ENCODE measurements at regions not wholly inside any gene's neighbourhood (a gene's known extent, or its start where the extent isn't known, plus 50 kb on each side); places are given as distances from the start of the nearest gene placed in this dataset.
"Not testable (repeated sequence)": the region's sequence is repeated elsewhere in the genome, so short reads cannot be mapped to it uniquely, and the experiment has no call there.

DNA sequence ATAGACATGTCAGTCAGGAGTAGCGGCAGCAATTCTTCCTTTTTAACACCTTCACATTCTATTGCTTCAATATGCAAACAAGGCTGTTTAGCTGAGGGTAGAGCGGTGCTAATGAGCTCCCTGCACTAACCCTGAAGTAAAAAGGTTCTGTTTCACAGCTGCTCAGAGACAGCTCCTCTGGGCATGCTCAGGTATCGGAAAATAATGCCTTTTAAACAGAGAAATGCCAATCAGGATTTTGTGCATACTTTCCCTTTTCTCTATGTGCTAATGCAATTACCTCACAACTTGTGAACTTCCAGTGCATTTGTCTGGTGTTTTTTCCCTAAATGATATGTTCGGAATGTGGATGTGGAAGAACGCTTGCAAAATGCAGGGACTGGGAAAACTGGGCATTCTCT is 307.7 kb upstream of the FZD8 start:
- FAIRE-seq: no peak
- DNase-seq (ENCODE audit: low spot score): no peak

DNA sequence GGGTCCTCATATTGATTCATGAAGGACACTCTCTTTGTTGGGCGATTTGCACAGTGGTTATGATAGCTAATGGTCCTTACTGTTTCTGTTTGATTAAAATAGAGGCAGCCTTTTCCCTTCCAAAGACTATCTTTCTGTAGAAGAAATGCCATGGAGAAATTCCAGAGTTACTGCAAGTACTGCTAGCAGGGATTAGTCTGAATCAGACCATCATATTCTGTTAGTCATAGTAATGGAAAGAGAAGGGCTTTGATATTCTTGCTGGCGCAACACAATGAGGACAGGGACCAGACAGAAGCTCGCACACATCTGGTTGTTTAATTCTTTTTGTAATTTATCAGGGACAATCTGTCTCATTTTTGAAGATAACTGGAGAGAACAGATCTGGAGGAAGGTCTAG is 304.5 kb upstream of the FZD8 start:
- FAIRE-seq (no peak), DNase-seq (ENCODE audit: low spot score) (no peak)

DNA sequence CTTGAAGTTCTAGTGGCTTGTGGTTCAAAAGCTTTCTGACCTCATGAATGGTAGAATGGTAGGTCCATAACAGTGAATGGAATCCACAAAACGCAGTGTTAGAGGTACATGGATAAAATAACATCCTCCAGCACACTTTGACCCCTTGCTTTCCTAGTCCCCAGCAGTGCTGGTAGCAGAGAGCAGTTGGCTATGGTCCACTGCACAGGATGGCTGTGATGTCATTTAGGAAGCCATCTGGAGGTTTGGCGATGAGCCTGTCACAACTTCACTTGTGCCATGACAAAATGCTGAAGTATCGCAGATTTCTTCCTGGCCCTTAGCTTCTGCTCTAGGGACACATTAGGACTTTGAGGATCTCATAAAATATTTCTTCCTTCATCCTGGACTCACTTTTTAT is 300.0 kb upstream of the FZD8 start:
- no peak for FAIRE-seq
- no peak for DNase-seq (ENCODE audit: low spot score)

DNA sequence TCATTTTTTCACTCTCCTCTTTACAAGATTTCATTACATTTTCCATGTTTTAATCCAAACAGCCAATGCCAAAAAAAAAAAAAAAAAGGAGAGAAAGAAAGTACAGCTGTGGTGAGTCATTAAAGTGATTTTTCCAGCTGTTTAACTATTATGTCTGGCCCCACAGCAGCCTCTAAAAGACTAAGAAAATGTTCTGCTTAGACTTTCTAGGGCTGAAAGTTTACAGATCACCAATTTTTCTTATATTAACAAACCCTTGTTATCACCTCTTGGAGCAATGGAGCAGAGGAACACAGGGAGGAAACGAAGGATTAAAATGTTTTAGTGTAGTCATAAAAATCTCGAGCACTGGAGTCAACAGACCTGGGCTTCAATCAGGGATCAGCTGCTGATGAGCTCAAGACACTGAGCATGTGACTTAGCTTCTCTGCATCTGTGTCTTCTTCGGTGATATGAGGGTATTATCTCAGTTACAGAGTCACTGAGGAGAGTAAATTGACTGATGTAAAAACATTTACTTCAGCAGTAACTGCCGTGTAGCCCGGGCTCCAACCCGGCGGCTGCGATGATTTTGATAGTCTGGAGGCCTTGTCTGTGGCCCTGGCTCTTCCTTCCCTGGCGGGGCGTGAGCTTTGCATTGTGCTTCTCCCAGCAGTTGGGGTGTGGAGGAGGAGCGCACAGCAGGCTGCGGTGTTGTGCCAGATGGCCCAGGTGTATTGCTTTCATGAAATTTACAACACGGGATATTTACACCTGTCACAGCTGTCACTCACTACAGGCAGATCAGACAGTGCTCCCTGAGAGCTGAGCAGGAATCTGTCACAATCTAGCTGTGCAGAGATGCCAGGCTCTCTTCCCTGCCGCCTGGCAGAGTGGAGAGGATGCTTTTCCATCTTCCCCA is 298.3 kb upstream of the FZD8 start:
- FAIRE-seq (no peak), DNase-seq (ENCODE audit: low spot score) (no peak)

DNA sequence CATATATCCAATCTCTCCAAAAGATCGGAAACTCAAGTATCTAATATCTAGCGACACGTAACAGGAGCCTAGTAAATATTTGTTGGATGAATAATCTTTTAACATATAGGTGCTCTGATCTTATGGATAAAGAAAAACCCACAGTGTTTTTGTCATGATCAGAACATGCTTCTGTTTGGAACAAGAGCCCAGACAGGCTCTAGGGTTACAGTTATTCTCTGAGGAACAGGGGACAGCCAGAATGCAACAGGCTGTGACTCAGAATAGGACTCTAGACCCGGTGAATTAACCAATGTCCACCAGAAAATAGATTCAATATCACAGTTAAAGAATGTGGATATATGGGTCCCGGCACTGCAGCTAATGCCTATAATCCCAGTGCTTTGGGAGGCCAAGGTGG is 296.1 kb upstream of the FZD8 start:
- DNase-seq (ENCODE audit: low spot score): no peak
- no peak for FAIRE-seq

DNA sequence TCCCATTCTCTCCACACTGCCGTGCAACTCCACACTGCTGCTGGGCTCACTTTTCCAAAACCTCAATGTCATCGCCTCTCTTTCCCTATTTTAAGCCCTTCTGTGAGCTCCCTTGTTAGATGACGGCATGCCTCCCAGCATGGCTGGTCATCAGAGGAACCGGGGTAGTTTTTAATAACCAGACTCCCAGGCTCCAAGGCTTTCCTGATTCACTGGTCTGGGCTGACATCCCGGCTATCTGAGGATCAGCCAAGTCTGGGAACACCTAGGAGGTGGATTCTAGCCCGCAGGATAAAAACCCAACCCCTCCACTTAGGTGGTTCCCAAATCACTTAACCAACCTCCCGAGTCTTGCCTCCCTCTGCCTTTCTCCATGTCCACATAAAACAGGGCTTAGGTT is 295.4 kb upstream of the FZD8 start:
- DNase-seq (ENCODE audit: low spot score): no peak
- FAIRE-seq: no peak

DNA sequence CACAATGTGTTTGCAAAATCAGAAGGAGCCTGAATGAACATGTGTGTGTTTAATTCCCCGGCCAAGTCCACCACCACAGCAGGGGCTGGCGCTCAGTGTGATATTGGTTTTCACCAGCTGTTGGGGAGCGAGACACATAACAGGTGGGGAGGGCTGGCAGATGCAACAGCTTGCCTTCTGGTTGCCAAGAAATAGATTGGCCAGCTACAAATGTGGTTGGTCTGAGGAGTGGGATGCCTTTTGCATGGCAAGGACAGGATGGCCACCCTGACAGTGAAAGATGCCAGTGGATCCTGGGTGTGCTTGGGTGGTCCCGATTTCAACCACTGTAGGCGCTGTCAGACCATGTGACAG is 292.5 kb upstream of the FZD8 start:
- DNase-seq (ENCODE audit: low spot score) (no peak), FAIRE-seq (no peak)

DNA sequence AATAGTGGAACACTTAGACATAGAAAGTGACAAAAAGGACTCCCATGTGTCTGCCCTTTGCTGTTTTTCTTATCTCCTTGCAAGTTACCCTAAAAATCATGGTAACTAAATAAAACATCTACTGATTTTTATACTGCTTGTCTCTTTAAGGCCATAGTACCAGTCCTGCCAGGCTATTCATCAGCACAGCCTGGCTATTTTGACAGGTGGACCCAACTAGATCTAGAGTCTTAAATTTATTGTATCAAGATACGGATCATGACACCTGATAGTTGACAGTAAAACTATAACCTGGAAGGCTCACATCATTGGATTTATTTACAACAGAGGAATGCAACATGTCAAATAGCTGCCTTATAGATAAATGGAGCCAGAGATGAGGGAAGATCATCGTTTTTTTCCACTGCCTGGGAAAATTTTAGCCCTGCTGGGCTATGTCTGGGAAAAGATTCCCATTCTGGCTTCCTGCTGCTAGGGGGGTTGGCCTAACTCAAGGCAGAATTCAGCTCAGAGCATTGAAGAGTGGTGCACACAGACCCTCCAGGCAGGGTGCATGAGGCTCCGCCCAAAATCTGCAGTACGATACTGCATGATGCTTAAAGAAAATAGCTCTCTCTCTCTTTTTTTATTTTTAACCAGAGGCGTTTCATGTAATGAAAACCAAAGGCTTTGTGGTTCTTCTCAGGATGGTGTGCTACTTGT is 292.0 kb upstream of the FZD8 start:
- no peak for DNase-seq (ENCODE audit: low spot score)
- FAIRE-seq: no peak

DNA sequence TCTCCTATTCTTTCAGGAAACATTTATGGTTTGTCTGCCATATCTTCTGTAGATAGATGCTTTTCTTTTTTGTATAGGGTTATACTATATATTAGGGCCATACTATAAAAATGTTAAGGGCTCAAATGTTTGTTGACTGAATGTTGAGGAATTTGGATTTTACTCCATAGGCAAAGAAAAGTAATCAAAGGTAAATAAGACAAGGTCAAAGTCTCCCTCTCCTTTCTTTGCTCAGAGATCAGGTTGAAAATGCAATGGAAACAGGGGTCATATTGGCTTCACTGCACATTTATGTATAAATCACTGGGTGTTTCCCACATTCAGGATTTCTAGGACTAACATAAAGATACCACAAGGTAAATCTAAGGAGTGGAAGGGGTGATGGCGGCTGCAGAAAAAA is 291.4 kb upstream of the FZD8 start:
- DNase-seq (ENCODE audit: low spot score): no peak

DNA sequence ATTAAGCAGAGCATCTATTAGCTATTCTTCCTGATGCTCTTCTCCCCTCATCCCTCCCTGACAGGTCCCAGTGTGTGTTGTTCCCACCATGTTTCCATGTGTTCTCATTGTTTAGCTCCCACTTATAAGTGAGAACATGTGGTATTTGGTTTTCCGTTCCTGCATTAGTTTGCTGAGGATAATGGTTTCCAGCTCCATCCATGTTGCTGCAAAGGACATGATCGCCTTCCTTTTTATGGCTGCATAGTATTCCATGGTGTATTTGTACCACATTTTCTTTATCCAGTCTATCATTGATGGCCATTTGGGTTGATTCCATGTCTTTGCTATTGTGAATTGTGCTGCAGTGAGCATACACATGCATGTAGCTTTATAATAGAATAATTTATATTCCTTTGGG is 287.9 kb upstream of the FZD8 start:
- not testable (repeated sequence) for FAIRE-seq; DNase-seq (ENCODE audit: low spot score)

More for the DNA sequence above, 291.4 kb upstream of the FZD8 start:
- no peak for FAIRE-seq

DNA sequence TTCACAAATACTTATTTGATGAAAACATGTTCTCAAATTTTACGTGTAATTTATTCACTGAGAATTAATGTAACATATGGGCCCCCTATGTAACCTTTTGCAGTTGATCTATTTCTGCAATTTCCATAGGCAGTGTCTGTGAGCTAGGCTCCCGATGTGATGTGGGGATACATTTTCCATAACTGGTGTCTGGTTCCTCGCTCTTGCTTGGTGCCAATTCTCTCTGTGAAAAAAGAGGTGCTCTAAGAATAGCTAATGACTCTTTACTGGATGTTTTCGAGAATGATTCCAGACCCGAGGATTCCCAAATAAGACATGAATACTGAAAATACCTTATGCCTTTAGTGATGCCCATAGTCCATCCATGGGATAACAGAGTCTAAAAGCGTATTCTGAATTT is 286.7 kb upstream of the FZD8 start:
- DNase-seq (ENCODE audit: low spot score): no peak
- FAIRE-seq: no peak

DNA sequence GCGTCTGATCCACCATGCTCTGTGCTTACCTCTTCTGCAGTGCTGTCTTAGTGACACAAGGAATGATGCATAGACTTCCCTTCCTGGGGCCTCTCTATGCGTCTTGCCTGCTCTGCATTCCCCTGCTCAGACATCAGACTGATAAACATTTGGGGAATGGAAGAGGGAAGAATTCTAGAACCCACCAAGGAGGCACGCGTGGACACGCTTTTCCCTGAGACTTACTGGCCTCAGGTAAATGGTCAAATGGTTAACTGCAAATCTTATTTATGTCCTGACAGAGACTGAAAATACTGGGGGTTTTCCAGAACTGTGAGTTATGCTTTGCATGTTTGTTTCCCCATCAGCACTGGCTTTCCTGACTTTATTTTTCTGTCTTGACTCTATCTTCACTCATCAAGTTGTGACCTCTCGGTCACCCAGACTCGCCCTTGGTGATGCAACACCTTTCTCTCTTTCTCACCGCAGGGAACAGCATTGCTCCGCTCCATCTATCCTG is 285.9 kb upstream of the FZD8 start:
- DNase-seq (ENCODE audit: low spot score) (no peak), FAIRE-seq (no peak)

DNA sequence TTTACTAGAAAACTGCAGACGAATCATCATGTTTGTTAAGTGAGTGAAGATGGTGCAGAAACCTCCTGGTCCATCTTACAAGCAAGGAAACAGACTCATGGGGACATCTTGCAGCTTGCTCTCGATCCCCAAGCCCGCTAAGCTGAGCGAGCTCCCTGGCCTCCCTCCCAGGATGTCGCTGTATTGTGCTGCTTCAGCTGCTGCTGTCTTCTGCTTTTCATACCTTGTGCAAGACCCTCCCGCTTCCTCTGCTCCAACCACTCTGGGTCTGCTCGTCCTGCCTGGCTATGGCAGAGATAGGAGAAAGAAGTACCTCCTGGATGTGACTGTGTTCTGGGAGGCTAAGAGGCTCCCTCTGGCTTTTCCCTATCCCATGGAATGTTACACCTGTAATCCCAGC is 285.2 kb upstream of the FZD8 start:
- DNase-seq (ENCODE audit: low spot score) (no peak), FAIRE-seq (no peak)

DNA sequence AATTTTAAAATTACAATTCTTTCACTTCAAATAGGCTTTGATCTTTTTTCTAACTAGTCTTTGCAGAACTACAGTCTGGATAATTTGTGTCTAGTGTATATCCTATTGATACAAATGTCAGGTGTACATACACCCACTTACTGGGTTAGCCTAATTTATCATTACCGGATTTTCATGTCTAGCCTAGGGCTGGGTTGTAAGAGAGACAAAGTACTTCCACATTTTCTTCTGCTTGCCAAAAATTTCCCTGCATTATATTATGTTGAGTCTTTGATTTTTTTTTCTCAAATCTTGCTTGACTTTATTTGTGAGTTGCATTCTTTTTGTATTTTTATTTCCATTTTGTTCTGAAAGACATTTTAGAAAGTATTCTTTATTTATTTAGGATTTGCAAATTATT is 284.8 kb upstream of the FZD8 start:
- no peak for FAIRE-seq

DNA sequence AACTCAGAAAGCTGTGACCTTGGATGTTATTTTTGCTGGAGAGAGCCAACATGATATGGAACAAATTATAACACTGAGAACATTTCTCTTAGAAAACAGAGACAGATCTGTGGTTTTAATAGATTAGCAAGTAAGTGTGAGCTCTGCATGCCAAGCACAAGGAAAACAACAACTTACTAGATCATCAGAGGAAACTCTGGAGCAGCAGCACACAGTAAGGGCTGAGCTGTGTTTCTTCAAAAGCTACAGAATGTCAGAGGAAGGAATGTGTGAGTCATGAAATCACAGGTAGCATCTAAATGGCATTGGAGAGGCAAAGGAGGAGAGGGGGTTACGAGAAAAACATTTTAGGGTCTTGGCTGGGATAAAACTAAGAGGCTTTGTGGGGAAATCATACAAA is 283.4 kb upstream of the FZD8 start:
- FAIRE-seq: no peak
- DNase-seq (ENCODE audit: low spot score): no peak

More for the DNA sequence above, 284.8 kb upstream of the FZD8 start:
- DNase-seq (ENCODE audit: low spot score): no peak

DNA sequence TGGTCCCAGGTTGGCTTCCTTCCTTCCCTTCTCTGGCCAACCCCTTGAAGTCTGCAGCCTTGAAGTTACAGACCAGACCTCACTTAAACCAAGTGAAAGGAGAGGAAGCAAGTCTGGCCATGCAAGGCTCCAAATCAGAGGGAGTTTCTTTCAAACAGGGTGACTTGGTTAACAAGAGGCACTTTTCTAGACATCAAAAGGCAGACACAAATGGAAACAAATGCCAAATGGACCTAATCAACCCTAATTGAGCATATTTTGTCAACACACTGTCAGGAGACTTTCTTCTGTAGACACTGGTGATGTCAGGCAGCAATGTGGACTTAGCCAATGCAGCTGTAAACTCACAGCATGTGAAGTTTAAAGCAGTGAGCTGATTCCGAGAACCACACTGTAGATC is 282.7 kb upstream of the FZD8 start:
- FAIRE-seq: no peak

DNA sequence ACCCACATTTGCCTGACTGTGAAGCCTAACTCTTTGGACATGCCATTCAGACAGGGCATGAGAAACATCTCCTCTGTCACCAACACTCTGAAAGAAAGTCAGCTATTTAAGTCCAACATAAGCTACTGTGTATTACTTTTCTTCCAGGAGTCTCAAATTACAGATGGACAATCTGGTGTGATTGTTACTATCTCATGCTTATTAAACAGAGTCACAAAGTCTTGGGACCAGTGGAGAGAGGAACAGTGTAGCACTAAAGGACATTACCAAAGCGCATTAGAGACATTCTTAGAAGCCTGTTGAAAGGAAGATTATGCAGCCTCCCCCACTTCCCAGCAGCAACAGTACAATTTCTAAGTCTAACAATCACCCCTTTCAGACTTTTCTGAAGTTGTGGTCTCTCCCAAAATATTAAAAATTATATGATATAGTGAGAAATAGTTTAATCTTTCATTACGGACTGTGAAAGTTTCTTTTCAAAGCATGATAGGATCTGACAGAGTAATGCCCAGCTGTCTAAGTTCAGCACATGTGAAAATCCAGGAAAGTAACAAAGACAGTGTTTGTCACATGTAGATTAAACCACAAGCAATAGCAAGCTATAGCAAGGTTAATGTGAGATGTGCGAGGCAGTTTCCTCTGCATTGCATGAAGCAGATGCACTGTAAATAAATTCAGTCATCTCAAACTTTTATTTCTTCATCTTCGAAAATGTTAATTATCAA is 280.9 kb upstream of the FZD8 start:
- DNase-seq (ENCODE audit: low spot score) (no peak), FAIRE-seq (no peak)

More for the DNA sequence above, 282.7 kb upstream of the FZD8 start:
- no peak for DNase-seq (ENCODE audit: low spot score)

DNA sequence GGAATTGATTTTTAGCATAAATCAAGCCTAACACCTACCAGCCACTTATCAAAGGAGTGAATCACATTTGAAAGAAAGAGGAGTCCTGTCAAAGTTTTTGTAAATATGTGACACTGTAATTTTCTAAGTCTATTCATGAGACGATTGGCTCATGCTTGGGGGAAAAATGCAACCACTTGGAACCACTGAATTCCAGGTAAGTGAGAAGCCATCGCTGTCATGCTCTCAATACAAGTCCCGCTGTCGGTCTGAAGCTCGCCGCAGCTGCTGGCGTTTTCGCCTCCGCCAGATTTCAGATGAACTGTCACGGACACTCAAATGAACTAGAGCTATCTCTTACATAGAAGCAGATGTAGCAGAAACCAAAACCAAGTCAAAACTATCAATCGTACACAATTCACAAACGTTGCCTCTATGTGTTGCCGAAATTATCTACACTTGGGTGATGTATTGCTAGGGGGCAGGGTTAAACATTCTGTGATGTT is 279.8 kb upstream of the FZD8 start:
- FAIRE-seq: no peak
- no peak for DNase-seq (ENCODE audit: low spot score)

DNA sequence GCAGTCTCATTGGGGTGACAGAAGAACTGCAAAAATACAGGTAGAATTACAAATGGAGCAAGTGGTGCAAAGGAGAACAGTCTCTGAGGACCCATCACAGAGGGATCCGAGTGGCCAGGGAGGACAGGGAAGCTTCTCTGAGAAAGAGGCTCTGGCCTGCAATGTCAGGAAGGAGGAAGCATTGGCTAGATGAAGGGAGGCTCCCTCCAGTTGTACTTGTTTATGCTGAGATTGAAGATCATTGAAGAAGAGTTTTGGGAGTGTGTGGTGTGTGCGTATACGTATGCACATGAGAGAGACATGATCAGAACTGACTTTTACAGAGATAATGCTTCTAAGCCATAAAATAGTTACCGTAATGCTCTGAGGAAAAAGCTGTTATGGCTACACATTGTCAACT is 274.7 kb upstream of the FZD8 start:
- FAIRE-seq (no peak), DNase-seq (ENCODE audit: low spot score) (no peak)

DNA sequence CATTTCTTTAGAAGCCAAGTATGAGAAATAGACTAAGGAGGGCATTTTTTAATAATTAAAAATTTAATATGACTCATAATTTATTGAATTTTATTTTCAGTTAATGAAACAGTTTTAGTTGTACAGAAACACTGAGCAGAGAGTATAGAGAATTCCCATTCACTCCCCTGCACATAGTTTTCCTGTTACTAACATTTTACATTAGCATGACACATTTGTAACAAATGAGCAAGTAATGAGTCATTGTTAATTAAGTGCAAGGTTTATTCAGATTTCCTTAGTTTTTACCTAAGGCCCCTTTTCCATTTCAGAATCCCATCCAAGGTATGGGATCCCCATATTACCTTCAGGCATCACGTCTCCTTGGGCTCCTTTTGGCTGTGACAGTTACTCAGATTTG is 271.5 kb upstream of the FZD8 start:
- no peak for DNase-seq (ENCODE audit: low spot score)
- no peak for FAIRE-seq

DNA sequence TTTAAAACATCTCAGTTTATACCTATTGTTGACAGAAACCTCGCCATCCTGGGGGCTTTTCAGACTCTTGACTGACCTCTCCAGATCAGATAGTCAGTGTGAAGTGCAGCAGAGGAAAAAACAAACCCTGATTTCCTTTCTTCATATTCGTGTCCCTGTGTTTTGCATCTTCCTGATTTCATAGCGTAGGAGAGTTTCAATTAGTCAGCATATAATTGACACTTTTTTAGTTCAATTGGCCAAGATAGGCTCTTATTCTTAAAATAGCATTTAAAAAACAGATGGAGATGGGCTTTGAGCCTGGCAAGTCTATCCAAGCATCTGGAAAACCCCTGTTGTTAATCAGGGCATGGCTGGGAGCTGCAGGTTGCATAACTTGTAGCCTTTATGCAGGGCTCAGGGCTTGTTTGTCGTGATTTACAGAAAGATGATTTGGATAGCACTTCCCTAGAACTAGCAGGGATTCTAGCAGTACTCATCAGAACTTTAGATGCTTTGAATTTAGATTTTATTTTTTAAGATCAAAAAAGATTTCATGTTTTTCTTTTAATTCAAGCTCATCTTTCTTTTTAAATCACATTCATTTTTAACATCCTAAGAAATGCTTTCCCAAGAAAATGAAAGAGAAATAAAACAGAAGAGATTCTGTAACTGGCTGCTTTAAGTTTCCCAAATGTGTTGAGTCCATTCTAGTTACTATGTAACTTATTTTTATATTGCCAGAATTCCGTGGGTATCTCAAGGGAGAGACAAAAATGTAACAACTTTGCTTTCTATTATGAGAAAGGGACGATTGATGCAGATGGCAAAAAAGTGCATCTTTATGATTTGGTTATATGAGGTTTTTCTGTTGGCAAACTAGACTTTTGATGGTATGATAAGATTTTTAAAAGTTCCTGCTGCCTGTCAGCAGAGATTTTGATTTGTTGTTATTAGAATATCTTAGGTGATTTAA is 270.8 kb upstream of the FZD8 start:
- DNase-seq (ENCODE audit: low spot score) (no peak), FAIRE-seq (no peak)
